GM18519 (cell line): ENCODE measurements at regions not wholly inside any gene's neighbourhood (a gene's known extent, or its start where the extent isn't known, plus 50 kb on each side); places are given as distances from the start of the nearest gene placed in this dataset.
"Not testable (repeated sequence)": the region's sequence is repeated elsewhere in the genome, so short reads cannot be mapped to it uniquely, and the experiment has no call there.

ENCODE experiments used
- ATAC-seq: cut with Tn5 transposase; IDR thresholded peaks from one replicate; pipeline ENCODE4 v1.9.1; 2021; ENCODE audit warnings: mild to moderate bottlenecking, moderate library complexity; ENCODE audit not compliant: unreplicated experiment, low FRiP score

DNA sequence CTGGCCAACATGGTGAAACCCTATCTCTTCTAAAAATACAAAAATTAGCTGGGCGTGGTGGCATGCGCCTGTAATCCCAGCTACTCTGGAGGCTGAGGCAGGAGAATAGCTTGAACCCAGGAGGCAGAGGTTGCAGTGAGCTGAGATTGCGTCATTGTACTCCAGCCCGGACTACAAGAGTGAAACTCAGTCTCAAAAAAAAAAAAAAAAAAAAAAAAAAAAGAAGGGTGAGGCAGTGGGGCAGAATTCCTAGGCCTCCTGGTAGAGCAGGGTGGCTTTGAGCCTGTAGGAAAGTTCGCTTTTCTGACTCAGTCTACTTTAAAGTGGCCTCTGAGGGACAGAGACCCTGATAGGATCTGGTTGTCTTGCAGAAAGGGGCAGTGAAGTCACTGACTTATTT is 60.8 kb upstream of the GTF3A start:
- ATAC-seq: not testable (repeated sequence)

GRCh38 chr13:27367570-27367969 is 56.8 kb upstream of the GTF3A start:
- no peak for ATAC-seq

DNA sequence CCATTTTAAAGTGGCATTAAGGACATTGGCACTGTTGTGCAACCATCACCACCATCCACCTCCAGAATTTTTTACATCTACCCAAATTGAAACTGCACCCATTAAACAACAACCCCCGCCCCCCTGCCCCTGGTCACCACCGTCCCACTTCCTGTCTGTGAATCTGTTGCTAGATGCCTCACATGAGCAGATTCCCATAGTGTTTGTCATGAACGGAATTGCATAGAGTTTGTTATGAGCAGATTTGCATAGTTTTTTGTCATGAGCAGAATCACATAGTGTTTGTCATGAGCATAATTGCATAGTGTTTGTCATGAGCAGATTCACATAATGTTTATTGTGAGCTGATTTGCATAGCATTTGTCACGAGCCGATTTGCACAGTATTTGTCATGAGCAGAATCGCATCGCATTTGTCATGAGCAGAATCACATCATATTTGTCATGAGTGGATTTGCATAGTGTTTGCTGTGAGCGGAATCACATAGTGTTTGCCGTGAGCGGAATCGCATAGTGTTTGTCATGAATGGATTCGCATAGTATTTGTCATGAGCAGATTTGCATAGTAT is 54.0 kb upstream of the GTF3A start:
- no peak for ATAC-seq

- no peak for ATAC-seq
These were observed 52.5 kb upstream of the GTF3A start for GRCh38 chr13:27371932-27372331.

DNA sequence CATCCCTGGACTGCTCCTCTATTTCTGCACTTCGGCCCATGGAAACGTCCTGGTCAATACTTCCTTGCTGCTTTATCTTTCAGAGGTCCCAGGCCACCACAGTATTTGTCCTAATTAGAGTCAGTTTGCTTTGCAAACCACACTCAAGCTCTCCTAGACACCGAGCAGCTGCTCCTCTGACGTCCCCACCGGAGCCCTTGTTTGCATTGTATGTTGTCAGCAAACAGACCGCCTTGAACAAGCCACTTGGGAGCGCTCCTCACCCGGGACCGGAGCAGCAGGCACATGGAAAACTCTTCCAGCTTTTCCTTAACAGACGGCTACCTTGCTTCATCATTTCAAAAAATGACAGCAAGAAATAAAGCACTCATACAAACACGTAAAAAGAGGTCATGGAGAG is 51.5 kb upstream of the GTF3A start:
- no peak for ATAC-seq

DNA sequence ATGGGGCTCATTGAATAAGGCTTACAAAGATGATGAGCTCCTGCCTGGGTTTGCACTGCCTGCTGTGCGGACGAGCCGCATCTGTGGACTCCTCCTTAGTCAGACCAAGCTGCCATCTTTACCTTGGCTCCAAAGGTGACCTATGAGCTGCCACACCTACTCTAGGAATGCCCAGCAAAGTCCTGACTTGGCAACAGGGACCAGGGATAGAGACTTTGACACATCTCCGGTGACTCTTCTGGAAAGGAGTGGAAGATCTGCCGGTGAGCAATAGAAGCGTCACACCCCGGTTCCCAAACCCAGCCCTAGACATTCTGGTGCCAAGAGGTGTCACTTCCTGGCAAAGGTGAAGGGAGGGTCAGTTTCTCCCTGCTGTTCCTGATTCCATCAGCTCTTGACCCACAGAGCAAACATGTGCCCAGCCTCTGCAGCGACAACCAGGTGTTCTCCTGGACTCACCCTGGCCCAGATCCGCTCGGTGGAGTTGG is 50.2 kb upstream of the GTF3A start:
- no peak for ATAC-seq
